ENCODE measurements at regions not wholly inside any gene's neighbourhood (a gene's known extent, or its start where the extent isn't known, plus 50 kb on each side); places are given as distances from the start of the nearest gene placed in this dataset.
"Not testable (repeated sequence)": the region's sequence is repeated elsewhere in the genome, so short reads cannot be mapped to it uniquely, and the experiment has no call there.

GRCh38 chr15:62412686-62413085 is 247.6 kb upstream of the C2CD4B start:
- DNase-seq (ENCODE audit: low read depth) = no peak

- DNase-seq (ENCODE audit: low read depth) = no peak
Measured at GRCh38 chr15:62413153-62413552, 248.1 kb upstream of the C2CD4B start.

GRCh38 chr15:62413786-62414185 is 248.7 kb upstream of the C2CD4B start:
- DNase-seq (ENCODE audit: low read depth) = no peak

GRCh38 chr15:62415498-62415897 is 250.4 kb upstream of the C2CD4B start:
- no peak for DNase-seq (ENCODE audit: low read depth)

- DNase-seq (ENCODE audit: low read depth) = no peak
Measured at GRCh38 chr15:62416526-62416925, 251.4 kb upstream of the C2CD4B start.

GRCh38 chr15:62417439-62417838 is 252.4 kb upstream of the C2CD4B start:
- DNase-seq (ENCODE audit: low read depth) = no peak

- not testable (repeated sequence) for DNase-seq (ENCODE audit: low read depth)
Measured at GRCh38 chr15:62418496-62418895, 253.4 kb upstream of the C2CD4B start.

GRCh38 chr15:62419192-62419591 is 254.1 kb upstream of the C2CD4B start:
- DNase-seq (ENCODE audit: low read depth) = no peak

- DNase-seq (ENCODE audit: low read depth) = not testable (repeated sequence)
Measured at GRCh38 chr15:62420371-62420770, 255.3 kb upstream of the C2CD4B start.

- DNase-seq (ENCODE audit: low read depth) = no peak
Measured at GRCh38 chr15:62421289-62421688, 256.2 kb upstream of the C2CD4B start.

GRCh38 chr15:62426387-62426956 is 261.4 kb upstream of the C2CD4B start:
- DNase-seq (ENCODE audit: low read depth) = no peak

GRCh38 chr15:62428259-62428658 is 263.2 kb upstream of the C2CD4B start:
- no peak for DNase-seq (ENCODE audit: low read depth)

- no peak for DNase-seq (ENCODE audit: low read depth)
Measured at GRCh38 chr15:62428851-62429598, 263.9 kb upstream of the C2CD4B start.

- DNase-seq (ENCODE audit: low read depth) = no peak
Measured at GRCh38 chr15:62430056-62430455, 265.0 kb upstream of the C2CD4B start.

- no peak for DNase-seq (ENCODE audit: low read depth)
Measured at GRCh38 chr15:62430552-62430951, 265.5 kb upstream of the C2CD4B start.

GRCh38 chr15:62431008-62431797 is 266.1 kb upstream of the C2CD4B start:
- no peak for DNase-seq (ENCODE audit: low read depth)

GRCh38 chr15:62431817-62432216 is 266.7 kb upstream of the C2CD4B start:
- DNase-seq (ENCODE audit: low read depth) = no peak

- DNase-seq (ENCODE audit: low read depth) = no peak
Measured at GRCh38 chr15:62432702-62433398, 267.8 kb upstream of the C2CD4B start.

GRCh38 chr15:62436235-62436634 is 271.1 kb upstream of the C2CD4B start:
- DNase-seq (ENCODE audit: low read depth) = no peak

GRCh38 chr15:62437753-62438152 is 272.7 kb upstream of the C2CD4B start:
- no peak for DNase-seq (ENCODE audit: low read depth)

- DNase-seq (ENCODE audit: low read depth) = no peak
Measured at GRCh38 chr15:62439543-62440016, 274.5 kb upstream of the C2CD4B start.

- no peak for DNase-seq (ENCODE audit: low read depth)
Measured at GRCh38 chr15:62440362-62441105, 275.4 kb upstream of the C2CD4B start.

Data from activated T-cell treated with anti-CD3 and anti-CD28 coated beads for 1 hour (primary cell).